ENCODE measurements at regions not wholly inside any gene's neighbourhood (a gene's known extent, or its start where the extent isn't known, plus 50 kb on each side); places are given as distances from the start of the nearest gene placed in this dataset.
"Not testable (repeated sequence)": the region's sequence is repeated elsewhere in the genome, so short reads cannot be mapped to it uniquely, and the experiment has no call there.

DNA sequence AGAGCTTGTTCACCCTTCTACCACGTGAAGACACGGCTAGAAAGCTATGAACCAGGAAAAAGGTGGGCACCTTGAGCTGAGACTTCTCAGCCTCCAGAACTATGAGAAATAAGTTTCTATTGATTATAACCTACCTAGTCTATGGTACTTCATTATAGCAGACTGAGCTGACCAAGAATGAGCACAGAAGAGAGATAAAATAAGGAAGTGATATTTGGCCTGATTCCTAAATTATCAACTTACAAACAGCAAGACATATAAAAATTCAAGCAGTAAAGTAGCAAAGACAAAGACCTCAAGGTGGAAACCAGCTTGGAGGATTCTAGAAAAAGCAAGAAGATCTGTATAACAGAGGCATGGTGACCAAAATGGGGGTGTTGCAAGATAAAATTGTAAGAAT is 63.9 kb upstream of the OSTN start:
- H3K27ac ChIP-seq, result no peak overlapping the region
- DNase-seq (ENCODE audit: low spot score), result no peak
- no peak overlapping the region for H3K4me3 ChIP-seq
- TF ChIP-seq, protein P1, sequence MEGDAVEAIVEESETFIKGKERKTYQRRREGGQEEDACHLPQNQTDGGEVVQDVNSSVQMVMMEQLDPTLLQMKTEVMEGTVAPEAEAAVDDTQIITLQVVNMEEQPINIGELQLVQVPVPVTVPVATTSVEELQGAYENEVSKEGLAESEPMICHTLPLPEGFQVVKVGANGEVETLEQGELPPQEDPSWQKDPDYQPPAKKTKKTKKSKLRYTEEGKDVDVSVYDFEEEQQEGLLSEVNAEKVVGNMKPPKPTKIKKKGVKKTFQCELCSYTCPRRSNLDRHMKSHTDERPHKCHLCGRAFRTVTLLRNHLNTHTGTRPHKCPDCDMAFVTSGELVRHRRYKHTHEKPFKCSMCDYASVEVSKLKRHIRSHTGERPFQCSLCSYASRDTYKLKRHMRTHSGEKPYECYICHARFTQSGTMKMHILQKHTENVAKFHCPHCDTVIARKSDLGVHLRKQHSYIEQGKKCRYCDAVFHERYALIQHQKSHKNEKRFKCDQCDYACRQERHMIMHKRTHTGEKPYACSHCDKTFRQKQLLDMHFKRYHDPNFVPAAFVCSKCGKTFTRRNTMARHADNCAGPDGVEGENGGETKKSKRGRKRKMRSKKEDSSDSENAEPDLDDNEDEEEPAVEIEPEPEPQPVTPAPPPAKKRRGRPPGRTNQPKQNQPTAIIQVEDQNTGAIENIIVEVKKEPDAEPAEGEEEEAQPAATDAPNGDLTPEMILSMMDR (IDR thresholded peaks at IDR 0.05), result no peak

DNA sequence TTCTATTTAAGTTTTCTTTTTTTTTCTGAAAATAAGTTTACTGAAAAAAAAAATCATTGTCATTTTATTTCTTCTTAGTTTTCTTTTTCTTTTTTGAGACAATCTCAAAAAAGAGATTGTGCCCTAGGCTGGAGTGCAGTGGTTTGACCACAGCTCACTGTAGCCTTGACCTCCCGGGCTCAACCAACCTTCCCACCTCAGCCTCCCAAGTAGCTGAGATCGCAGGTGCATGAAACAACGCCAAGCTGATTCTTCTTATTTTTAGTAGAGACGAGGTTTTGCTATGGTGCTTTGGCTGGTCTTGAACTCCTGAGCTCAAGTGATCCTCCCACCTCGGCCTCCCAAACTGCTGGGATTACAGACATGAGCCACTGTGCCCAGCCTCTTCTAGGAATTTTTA is 65.7 kb upstream of the OSTN start:
- no peak overlapping the region for H3K4me3 ChIP-seq
- DNase-seq (ENCODE audit: low spot score), result no peak
- TF ChIP-seq, protein P1 (IDR thresholded peaks at IDR 0.05), result no peak
- H3K27ac ChIP-seq, result no peak overlapping the region

DNA sequence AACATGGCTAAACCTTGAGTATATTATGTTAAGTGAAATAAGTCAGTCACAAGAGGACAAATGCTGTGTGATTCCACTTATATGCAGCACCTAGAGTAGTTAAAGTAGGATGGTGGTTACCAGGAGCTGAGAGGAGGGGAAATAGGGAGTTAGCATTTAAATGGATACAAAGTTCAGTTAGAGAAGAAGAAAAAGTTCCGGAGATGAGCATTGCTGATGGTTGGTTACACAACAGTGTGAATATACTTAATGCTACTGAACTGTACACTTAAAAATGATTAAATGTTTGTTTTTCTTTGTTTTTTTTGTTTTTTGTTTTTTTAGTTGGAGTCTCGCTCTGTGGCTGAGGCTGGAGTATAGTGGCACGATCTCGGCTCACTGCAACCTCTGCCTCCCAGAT is 67.7 kb upstream of the OSTN start:
- no peak overlapping the region for H3K4me3 ChIP-seq
- DNase-seq (ENCODE audit: low spot score), result no peak
- no peak overlapping the region for H3K27ac ChIP-seq
- TF ChIP-seq, protein P1 (IDR thresholded peaks at IDR 0.05), result no peak

DNA sequence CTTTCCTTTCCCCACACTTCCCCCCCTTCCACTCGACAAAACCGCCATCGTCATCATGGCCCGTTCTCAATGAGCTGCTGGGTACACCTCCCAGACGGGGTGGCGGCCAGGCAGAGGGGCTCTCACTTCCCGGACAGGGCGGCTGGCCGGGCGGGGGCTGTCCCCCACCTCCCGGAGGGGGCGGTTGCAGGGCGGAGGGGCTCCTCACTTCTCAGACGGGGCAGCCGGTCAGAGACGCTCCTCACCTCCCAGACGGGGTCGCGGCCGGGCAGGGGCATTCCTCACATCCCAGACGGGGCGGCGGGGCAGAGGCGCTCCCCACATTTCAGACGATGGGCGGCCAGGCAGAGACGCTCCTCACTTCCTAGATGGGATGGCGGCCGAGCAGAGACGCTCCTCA is 74.2 kb upstream of the OSTN start:
- not testable (repeated sequence) for DNase-seq (ENCODE audit: low spot score); H3K27ac ChIP-seq; H3K4me3 ChIP-seq

DNA sequence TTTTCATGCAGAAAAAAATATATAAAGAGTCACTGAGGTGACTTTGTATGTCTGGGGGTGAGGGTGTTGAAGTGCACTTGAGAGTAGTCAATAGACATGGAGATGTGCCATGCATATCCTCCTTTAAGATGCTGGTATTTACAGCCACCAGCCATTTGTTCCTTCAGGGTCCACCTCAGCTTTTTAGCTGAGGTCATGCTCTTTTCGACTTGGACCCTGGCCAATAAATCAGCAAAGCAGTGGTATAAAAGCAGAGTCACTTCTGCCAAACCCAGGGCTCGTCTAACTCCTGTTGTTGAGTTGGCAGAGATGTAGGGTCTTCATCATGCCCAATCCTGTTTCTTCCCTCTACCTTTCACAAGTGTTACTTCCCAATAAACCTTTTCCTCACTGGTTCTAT is 75.1 kb upstream of the OSTN start:
- H3K27ac ChIP-seq, result no peak overlapping the region
- DNase-seq (ENCODE audit: low spot score), result no peak
- no peak overlapping the region for H3K4me3 ChIP-seq
- TF ChIP-seq, protein P1 (IDR thresholded peaks at IDR 0.05), result no peak

DNA sequence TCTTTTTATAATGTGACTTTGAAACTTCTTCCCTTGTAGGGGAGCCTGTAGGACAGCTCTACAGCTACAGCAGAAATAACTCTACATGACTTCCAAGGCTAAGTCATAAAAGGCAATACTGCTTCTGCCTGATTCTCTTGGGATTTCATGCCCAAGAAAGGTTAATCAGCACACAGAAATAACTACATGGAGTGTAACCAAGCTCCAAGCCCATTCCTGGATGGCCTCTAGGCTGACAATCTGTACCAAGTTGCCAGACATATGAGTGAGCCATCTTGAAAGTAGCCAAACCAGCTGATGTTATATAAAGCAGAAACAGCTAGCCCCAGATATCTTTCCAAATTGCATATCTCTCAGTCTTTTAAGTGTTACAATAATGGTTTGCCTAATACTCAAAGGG is 75.8 kb upstream of the OSTN start:
- DNase-seq (ENCODE audit: low spot score), result no peak
- TF ChIP-seq, protein P1 (IDR thresholded peaks at IDR 0.05), result no peak
- no peak overlapping the region for H3K4me3 ChIP-seq
- H3K27ac ChIP-seq, result no peak overlapping the region

DNA sequence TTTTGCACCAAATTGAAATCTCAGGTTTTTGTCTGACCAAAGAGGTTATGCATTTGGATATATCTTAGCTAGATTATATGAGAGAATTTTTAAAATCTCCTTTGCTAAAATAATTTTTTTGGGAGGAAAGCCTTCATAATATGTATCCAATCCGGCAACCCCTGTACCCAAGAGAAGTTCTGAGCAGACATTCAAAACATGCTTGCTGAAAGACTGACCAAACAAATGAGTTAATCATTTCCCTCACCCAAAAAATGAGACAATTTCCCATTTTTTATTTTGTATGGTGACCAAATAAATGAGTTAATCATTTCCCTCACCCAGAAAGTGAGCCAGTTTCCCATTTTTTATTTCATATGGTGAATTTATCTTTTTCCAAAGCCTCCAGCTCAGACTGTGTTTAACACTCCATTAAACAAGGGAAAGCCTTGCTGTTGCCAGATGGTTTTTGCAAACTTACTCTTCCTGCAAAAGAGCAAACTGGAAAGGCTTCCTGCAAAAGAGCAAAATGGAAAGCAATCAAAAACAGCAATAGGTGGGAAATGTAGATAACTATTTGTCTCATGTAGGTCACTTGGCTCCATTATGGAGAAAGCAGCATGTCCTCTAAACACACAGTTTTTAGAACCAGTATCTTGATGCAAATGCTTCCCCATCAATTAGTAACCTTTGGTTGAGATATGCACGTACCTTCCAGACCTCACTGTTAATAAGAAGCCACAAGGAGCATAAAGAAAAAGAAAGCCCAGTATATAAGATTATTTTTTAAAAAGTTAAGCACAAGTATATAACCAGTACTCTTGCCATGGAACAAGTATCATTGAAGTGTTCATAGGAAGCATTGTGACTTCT is 78.4 kb upstream of the OSTN start:
- no peak for DNase-seq (ENCODE audit: low spot score)
- H3K4me3 ChIP-seq, result no peak overlapping the region
- no peak overlapping the region for H3K27ac ChIP-seq
- TF ChIP-seq, protein P1 (IDR thresholded peaks at IDR 0.05), result no peak

All from coronary artery (tissue), 2 donors.